Karpas-422 (cell line): ENCODE measurements at regions not wholly inside any gene's neighbourhood (a gene's known extent, or its start where the extent isn't known, plus 50 kb on each side); places are given as distances from the start of the nearest gene placed in this dataset.
"Not testable (repeated sequence)": the region's sequence is repeated elsewhere in the genome, so short reads cannot be mapped to it uniquely, and the experiment has no call there.

ENCODE experiments used
- DNase-seq: peaks from one replicate; pipeline ENCODE4 v3.0.0-alpha.2; 2015
- H2AFZ ChIP-seq: fragments of 200-600 bp; sonication (generic); 2 replicates; pipeline ENCODE4 v1.6.1; 2014; ENCODE audit warnings: antibody characterized with exemption, low read length, mixed read lengths
- H3K27ac ChIP-seq: fragments of 200-600 bp; sonication (generic); 2 replicates; pipeline ENCODE4 v1.5.1; 2014; ENCODE audit warnings: mild to moderate bottlenecking, low read length, moderate library complexity
- H3K27me3 ChIP-seq: fragments of 200-600 bp; sonication (generic); 2 replicates; pipeline ENCODE4 v1.6.1; 2014; ENCODE audit warnings: low read length, mixed read lengths
- H3K36me3 ChIP-seq: fragments of 200-600 bp; sonication (generic); 2 replicates; pipeline ENCODE4 v1.6.1; 2014; ENCODE audit warnings: low read length, mixed read lengths; ENCODE audit not compliant: insufficient read depth
- H3K4me1 ChIP-seq: fragments of 200-600 bp; sonication (generic); 2 replicates; pipeline ENCODE4 v1.6.1; 2014; ENCODE audit warnings: mild to moderate bottlenecking, low read length, mixed read lengths
- H3K4me2 ChIP-seq: fragments of 200-600 bp; sonication (generic); 2 replicates; pipeline ENCODE4 v1.6.1; 2014; ENCODE audit warnings: low read length, low read depth, mild to moderate bottlenecking; ENCODE audit not compliant: poor library complexity, severe bottlenecking
- H3K4me3 ChIP-seq: fragments of 200-600 bp; sonication (generic); 2 replicates; pipeline ENCODE4 v1.5.1; 2014; ENCODE audit warnings: mild to moderate bottlenecking, antibody characterized with exemption, low read length, mixed read lengths
- H3K79me2 ChIP-seq: fragments of 200-600 bp; sonication (generic); 2 replicates; pipeline ENCODE4 v1.6.1; 2014; ENCODE audit warnings: mild to moderate bottlenecking, low read length, mixed read lengths
- H3K9ac ChIP-seq: fragments of 200-600 bp; sonication (generic); 2 replicates; pipeline ENCODE4 v1.6.0; 2014; ENCODE audit warnings: low read length
- H3K9me2 ChIP-seq: fragments of 200-600 bp; sonication (generic), shearing (Covaris generic); replicated peaks from 2 replicates; pipeline ENCODE4 v1.6.0; 2014; ENCODE audit warnings: mild to moderate bottlenecking, low read length, moderate library complexity; ENCODE audit not compliant: insufficient read depth
- H3K9me3 ChIP-seq: fragments of 300-700, 200-600 bp; sonication (generic); 2 replicates; pipeline ENCODE4 v1.6.1; 2014; ENCODE audit warnings: low read length, mixed read lengths
- H4K20me1 ChIP-seq: fragments of 200-600 bp; sonication (generic); 2 replicates; pipeline ENCODE4 v1.6.1; 2014; ENCODE audit warnings: mild to moderate bottlenecking, antibody characterized with exemption, low read length, low read depth; ENCODE audit not compliant: insufficient read depth

- no peaks in the 10 kb centered on the region for H3K36me3 ChIP-seq
- no peaks in the 10 kb centered on the region for H3K79me2 ChIP-seq
- H3K4me2 ChIP-seq: no peak overlapping the region
- no peaks in the 10 kb centered on the region for H3K9me3 ChIP-seq
- no peak overlapping the region for H3K4me3 ChIP-seq
- no peak overlapping the region for H3K27ac ChIP-seq
- no peaks in the 10 kb centered on the region for H3K27me3 ChIP-seq
- no peak for DNase-seq
- H2AFZ ChIP-seq: no peak overlapping the region
- H3K9ac ChIP-seq: no peak overlapping the region
- H4K20me1 ChIP-seq: no peaks in the 10 kb centered on the region
- no peaks in the 10 kb centered on the region for H3K9me2 ChIP-seq
- no peaks in the 10 kb centered on the region for H3K4me1 ChIP-seq
Observed at GRCh38 chr10:29728541-29729049, 93.8 kb upstream of the SVIL start.

DNA sequence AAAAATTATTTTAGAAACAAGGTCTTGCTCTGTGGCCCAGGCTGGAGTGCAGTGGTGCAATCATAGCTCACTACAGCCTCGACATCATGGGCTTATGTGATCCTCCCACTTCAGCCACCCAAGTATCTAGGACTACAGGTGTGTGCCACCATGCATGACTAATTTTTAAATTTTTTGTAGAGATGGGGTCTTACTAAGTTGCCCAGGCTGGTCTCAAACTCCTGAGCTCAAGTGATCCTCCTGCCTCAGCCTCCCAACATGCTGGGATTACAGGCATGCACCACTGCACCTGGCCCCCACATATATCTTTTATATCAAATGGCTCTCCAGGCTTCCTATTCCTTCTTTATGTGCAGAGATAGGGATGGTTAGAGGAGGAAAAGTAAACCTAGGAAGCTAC, 91.2 kb upstream of the SVIL start:
- not testable (repeated sequence) for DNase-seq, H3K9me2 ChIP-seq, H3K9ac ChIP-seq, H3K9me3 ChIP-seq, H4K20me1 ChIP-seq, H3K4me3 ChIP-seq, H3K4me1 ChIP-seq, H2AFZ ChIP-seq, H3K4me2 ChIP-seq, H3K27me3 ChIP-seq, H3K36me3 ChIP-seq, H3K79me2 ChIP-seq, H3K27ac ChIP-seq

GRCh38 chr10:29725133-29725720, 90.5 kb upstream of the SVIL start:
- Histone ChIP-seq H3K27me3 (no peaks in the 10 kb centered on the region), H3K36me3 (no peaks in the 10 kb centered on the region), H3K4me2 (no peak overlapping the region), H3K9me2 (no peaks in the 10 kb centered on the region), H3K9me3 (no peaks in the 10 kb centered on the region), H2AFZ (no peak overlapping the region), H3K4me1 (no peaks in the 10 kb centered on the region), H4K20me1 (no peaks in the 10 kb centered on the region), H3K9ac (no peak overlapping the region), H3K27ac (no peak overlapping the region), H3K79me2 (no peaks in the 10 kb centered on the region), H3K4me3 (no peak overlapping the region)
- no peak for DNase-seq

- Histone ChIP-seq H4K20me1 (no peaks in the 10 kb centered on the region), H3K27ac (no peak overlapping the region), H3K36me3 (no peaks in the 10 kb centered on the region), H2AFZ (no peak overlapping the region), H3K4me2 (no peak overlapping the region), H3K9ac (no peak overlapping the region), H3K4me1 (no peaks in the 10 kb centered on the region), H3K79me2 (no peaks in the 10 kb centered on the region), H3K9me3 (no peaks in the 10 kb centered on the region), H3K9me2 (no peaks in the 10 kb centered on the region), H3K4me3 (no peak overlapping the region), H3K27me3 (no peaks in the 10 kb centered on the region)
- DNase-seq: no peak
Observed at GRCh38 chr10:29723726-29724125, 89.0 kb upstream of the SVIL start.

DNA sequence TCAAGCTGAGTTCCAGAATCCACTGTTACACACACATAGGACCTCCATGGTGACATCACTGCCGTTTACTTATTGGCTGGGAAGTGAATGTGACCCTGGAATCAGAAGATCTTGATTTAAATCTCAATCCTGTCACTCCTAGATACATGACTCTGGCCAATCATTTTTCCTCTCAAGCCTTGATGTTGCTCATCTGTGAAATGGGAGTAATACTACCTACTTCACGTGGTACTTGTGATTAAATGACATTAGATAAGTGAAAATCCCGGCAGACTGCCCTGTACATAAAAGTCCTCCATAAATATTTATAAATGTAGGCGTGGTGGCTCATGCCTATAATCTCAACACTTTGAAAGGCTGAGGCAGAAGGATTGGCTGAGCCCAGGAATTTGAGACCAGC, 88.0 kb upstream of the SVIL start:
- Histone ChIP-seq H3K4me1 (no peaks in the 10 kb centered on the region), H3K36me3 (no peaks in the 10 kb centered on the region), H3K79me2 (no peaks in the 10 kb centered on the region), H3K9me3 (no peaks in the 10 kb centered on the region), H3K27ac (no peak overlapping the region), H3K4me3 (no peak overlapping the region), H4K20me1 (no peaks in the 10 kb centered on the region), H3K9me2 (no peaks in the 10 kb centered on the region), H3K4me2 (no peak overlapping the region), H3K9ac (no peak overlapping the region), H2AFZ (no peak overlapping the region), H3K27me3 (no peaks in the 10 kb centered on the region)
- DNase-seq: no peak

DNA sequence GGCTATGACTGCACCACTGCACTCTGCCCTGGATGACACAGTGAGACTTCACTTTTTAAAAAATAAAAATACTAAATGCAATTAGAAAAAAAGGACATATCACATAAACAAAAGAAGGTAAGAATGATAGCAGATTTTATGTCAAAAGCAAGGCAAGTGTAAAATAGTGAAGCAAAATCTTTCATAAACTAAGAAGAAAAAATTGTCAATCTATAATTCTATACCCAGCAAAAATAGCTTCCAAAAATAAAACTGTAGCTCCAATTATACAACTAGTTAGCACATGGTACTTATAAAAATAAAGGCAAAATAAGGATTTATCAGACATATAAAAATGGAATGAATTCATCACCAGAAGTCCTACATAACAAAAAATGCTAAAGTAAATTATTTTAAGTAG, 85.4 kb upstream of the SVIL start:
- Histone ChIP-seq H3K27me3 (no peaks in the 10 kb centered on the region), H3K4me3 (no peak overlapping the region), H3K9ac (no peak overlapping the region), H2AFZ (no peak overlapping the region), H3K9me2 (no peaks in the 10 kb centered on the region), H3K36me3 (no peaks in the 10 kb centered on the region), H3K4me1 (no peaks in the 10 kb centered on the region), H3K79me2 (no peaks in the 10 kb centered on the region), H4K20me1 (no peaks in the 10 kb centered on the region), H3K27ac (no peak overlapping the region), H3K4me2 (no peak overlapping the region), H3K9me3 (no peaks in the 10 kb centered on the region)
- DNase-seq: no peak

- Histone ChIP-seq H3K4me3 (no peak overlapping the region), H3K9me3 (no peaks in the 10 kb centered on the region), H3K27ac (no peak overlapping the region), H3K9ac (no peak overlapping the region), H4K20me1 (no peaks in the 10 kb centered on the region), H3K79me2 (no peaks in the 10 kb centered on the region), H3K27me3 (no peaks in the 10 kb centered on the region), H3K9me2 (no peaks in the 10 kb centered on the region), H3K4me1 (no peaks in the 10 kb centered on the region), H3K4me2 (no peak overlapping the region), H3K36me3 (no peaks in the 10 kb centered on the region), H2AFZ (no peak overlapping the region)
- no peak for DNase-seq
Observed at GRCh38 chr10:29719281-29719675, 84.5 kb upstream of the SVIL start.

- H3K4me2 ChIP-seq: no peak overlapping the region
- no peak overlapping the region for H3K4me3 ChIP-seq
- DNase-seq: no peak
- no peaks in the 10 kb centered on the region for H3K27me3 ChIP-seq
- no peaks in the 10 kb centered on the region for H3K9me2 ChIP-seq
- H3K9ac ChIP-seq: no peak overlapping the region
- H3K79me2 ChIP-seq: no peaks in the 10 kb centered on the region
- no peaks in the 10 kb centered on the region for H3K9me3 ChIP-seq
- H3K36me3 ChIP-seq: no peaks in the 10 kb centered on the region
- H4K20me1 ChIP-seq: no peaks in the 10 kb centered on the region
- no peak overlapping the region for H3K27ac ChIP-seq
- no peaks in the 10 kb centered on the region for H3K4me1 ChIP-seq
- H2AFZ ChIP-seq: no peak overlapping the region
Observed at GRCh38 chr10:29715296-29715695, 80.5 kb upstream of the SVIL start.
